SW480 (cell line): ENCODE measurements at regions not wholly inside any gene's neighbourhood (a gene's known extent, or its start where the extent isn't known, plus 50 kb on each side); places are given as distances from the start of the nearest gene placed in this dataset.

ENCODE experiments used
- DNase-seq: peaks from one replicate; pipeline ENCODE4 v3.0.0-alpha.2; 2016; ENCODE audit warnings: low spot score

DNA sequence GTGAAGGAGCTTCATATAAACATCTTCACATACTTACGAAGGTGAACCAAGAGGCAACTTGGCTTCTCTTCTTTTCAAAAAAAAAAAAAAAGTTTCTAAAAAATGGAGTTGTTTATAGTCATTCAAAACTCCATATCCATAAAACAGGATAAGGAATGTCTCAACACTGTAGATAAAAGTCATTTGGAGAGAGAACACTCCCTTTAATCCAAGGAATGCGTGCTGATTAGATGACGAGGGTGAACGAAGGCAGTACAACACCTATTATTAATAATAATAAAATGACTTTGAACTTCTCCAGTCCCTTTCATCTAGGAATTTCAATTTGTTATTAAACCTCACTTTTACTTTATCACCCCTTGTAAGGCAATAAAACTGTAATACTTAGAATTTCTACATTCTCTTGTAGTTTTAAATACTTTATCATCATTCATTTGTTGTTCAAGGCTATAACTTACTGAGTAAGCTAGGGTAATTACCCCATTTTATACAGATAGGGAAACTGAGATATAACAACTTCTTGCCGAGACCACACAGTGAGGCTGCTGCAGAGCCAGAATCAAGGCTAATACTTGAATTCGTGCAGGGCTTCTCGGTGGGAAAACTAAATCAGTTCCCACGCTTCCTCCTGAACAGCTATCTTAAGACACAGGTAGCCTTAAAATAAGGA, 377.1 kb downstream of the EFNA5 start:
- DNase-seq, result no peak

DNA sequence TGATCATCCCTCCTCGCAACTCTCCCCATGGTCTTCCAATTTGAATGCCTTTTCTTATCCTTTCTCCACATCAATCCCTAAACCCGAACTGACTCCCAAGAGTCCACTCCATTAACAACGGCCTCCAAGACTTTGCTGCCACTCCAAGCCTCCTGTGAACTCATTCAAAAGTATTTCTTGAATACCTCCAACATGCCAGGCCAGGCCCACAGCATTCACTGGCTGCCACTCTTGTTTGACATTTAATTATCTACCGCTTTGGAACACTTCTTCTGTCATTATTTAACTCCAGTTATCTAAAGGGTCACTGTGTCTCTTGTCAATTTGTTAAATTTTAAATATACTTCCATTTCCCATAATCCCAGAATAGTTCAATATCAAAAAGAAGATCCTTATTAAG, 378.9 kb downstream of the EFNA5 start:
- no peak for DNase-seq

DNA sequence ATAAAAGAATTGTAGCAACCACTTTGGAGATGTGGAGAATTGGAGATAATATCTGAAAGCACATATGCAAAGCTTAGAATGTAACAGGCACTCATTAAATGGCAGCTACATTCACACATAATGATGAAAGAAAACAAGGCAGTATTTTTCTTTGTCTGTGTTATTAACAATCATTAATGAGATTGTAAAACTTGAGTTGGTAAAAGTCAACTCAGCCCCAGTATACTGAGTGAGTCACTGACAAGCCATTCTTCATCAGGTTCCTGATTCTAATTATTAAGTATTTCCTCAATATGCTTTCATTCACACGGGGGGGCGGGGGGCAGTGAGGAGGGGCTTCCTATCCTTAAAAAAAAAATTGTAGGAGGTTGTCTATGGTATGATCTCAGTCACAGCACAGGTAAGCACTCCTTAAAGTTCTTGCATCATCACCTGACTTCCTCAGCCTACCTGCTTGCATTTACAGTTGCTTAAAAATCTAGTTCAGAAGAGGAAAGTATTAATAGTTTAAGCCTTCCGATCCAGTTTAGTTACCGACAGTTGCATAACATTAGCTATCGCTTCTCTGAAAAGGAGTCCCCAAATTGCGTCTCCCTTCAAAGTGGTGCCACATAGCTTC, 379.8 kb downstream of the EFNA5 start:
- DNase-seq, result no peak

DNA sequence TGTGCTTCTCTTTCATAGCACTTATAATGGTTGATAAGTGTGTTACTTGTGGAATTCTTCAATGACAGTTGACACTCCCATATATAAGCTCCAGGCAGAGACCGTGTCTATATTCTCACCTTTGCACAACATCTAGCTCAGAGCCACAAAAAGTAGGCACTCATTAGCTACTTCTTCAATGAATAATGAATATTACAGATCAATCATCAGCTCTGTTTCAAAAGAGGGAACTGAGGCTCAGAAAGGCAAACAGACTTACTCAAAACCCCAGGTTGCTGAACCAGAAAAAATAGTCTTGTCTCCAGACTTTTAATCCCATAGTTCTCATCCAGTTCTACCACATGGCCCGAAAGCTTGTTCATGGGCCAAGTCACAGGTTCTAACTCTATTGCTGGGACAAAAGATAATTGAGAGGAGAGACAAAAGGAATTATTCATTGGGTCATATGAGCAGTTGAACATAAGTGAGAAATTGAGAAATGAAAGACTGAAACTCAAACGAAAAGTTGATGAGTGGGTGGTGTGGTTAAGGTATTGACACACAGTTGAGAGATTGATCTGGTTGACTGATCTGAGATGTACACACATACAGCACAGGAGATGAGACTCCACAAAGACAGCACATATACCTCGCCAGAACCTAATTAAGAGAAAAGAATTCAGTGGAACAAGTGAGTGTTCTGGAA, 381.6 kb downstream of the EFNA5 start:
- no peak for DNase-seq

DNA sequence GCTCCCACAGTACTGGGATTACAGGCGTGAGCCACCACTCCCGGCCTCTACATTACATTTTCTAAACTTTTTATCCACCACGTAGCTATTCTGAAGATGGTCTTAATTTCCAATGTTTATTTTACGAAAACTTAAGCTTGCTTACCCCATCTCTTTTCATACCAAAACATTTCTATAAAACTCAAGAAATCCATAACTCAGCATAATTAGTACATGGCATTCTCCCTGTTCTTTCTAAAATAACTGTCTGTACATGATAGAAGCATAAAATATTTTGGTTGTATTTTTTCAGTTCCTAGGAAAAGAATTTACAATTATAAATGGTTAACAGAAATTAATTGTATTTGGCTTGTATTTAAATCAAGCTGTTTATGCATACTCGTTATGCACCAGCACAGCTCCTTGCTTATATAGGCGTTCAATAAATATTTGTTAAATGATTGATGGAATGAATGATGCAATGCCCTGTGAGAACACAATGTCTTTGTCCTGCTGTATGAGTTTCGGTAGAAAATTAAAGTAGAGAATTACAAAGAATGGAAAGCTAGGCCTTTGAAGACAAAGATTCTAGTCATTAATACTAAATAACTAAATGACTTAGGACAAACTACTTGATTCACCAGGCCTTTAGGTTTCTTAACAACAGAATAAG, 384.2 kb downstream of the EFNA5 start:
- DNase-seq, result no peak

DNA sequence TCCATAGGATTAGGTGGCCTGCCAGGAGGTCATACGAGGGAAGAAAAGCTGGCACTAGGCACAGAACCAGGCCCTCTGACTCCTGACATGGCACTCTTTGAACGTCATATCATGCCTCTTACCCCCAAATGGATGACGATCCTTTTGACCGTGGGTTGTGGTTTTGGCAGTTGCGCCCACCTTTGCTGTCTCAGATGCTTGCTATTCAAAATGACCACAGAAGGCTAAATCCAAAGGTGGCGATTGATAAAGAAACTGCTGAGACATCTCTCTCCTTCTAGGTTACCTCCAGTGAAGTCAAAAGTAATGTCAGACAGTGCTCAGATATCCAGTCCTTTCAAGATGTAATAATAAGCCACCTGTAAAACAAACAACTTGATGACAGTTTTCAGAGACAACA, 385.0 kb downstream of the EFNA5 start:
- no peak for DNase-seq

DNA sequence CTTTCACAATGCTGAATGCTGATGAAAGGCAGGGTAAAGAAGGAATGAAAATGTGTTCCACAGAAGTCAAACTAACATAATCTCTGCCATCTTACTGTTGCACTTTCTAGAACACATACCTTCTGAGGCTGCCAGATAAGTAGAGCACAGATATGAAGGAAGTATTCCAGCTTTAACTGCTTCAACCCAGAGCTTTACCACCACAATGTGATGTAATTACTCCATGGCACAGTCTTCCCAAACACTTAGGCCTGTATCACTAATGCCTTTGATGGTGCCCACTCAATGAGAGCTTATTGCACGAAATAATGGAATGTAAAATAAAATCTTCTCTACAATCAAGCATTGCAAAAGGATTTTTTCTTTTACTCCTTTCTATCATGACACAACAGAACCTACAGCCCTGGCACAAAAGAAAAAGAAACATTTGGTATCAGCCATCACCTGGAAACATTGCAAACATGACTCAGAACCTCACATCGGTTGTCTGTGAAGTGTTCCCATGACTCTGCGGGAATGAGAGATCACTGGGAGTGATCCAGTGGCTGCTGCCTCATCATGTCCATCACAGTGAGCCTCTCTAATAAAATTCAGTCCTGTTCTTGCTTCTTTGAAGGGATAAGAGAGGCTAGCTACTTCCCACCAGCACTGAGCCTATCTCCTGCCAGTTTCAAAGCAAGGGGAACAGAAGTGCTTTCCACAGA, 385.8 kb downstream of the EFNA5 start:
- DNase-seq, result no peak

DNA sequence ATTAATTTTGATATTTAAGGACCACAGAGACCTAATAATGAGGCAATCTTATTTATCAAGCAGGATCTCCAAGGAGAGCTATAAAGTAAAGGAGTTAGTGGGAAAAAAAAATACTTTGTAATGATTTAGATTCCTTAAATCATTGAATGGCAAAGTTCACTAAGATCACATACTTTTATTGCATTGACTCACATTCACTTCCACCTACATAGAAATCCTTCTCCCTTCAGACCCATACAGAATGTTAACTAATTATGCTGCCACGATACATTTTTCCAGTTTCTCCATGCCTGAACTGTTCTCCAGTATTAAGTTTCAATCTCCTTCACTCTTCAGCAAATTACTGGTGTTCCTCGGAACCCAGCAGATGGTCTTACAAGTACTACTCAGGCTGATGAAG, 388.7 kb downstream of the EFNA5 start:
- no peak for DNase-seq

DNA sequence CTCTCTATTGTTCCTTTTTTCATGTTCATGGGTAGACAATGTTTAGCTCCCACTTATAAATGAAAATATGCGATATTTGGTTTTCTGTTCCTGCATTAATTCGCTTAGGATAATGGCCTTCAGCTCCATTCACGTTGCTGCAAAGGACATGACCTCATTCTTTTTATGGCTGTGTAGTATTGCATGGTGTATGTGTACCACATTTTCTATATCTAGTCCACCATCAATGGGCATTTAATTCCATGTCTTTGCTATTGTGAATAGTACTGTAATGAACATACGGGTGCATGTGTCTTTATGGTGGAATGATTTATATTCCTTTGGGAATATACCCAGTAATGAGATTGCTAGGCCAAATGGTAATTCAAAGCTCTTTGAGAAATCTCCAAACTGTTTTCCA, 392.0 kb downstream of the EFNA5 start:
- no peak for DNase-seq

DNA sequence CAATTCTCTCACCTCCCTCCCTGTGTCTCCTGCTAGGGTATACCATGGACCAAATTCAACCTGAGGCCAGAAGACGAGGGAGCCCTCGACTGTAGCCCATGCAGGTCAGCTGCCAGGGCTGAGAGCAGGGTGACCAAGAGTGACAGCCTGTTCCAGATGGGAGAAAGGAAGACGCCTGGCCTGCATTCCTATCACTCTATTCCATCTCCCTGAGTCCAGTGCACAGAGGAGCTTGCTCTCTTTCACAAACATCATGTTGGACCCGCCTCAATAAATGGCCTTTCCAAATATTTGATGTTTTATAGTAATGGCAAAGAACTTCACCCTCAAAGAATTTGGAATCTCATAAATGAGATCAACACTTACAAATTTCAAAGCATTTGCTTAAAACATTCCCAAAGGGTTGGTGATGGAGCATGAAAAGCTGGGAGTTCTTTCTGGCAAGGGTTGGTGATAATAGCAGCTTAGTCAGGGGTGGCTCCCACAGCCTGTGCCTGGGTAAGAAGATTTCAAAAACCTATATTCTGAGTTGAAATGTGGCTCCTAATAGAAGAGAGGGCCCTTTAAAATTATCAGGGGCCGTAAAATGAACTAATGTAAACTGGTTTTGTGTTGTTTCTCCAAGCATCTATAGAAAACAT, 393.1 kb downstream of the EFNA5 start:
- DNase-seq, result no peak

DNA sequence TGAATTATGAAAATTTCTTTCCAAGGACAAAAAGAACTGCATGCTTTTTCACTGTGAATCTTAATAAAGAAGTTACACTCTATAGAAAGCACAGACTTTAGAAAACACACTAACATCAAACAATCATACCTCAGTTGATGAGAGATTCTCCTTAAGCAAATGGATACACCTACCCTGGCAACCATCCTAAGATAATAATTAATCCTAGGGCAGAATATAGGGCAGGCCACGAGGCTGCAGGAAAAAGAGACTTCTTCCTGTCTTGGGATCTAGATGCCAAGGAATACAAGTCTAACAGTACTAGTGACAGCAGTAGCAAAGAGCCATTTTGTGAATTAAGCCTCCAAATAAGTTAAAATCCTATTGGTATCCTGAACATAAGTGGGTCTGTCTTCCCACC, 395.4 kb downstream of the EFNA5 start:
- DNase-seq, result no peak

DNA sequence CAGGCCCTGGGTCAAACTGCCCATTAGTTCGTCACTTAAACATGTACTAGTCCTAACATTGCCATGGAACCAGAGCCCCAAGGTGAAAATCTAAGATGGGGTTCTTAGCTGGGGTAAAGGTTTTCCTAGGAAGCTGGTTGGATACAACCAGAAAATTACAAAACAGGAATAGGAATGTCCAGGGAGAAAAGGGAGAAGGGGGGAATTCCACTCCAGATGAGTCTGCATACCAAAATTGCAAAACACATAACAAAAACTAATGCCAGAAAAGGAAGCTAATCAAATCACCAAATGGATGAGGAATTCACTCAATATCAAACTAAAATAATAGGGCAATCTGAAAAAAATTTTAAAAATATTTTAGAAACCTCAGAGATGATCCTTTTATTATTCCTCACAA, 396.2 kb downstream of the EFNA5 start:
- no peak for DNase-seq

DNA sequence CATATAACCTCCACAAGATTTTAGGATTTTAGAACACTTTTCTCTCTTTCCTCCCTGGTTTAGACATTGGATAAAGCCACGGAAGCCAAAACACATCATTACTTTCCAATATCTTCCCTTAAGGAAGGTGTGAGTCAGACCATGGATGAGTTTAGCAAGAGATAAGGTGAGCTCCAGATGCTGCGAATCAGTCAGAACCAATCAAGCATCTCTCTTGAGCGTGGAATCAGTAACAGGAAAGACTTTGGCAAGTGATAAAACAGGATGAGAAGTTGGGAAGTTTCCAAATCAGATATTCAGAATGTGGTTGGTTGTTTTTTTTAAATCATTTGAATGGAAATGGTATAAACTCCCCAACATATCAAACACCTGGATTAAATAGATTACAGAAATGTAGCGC, 397.8 kb downstream of the EFNA5 start:
- DNase-seq, result no peak

DNA sequence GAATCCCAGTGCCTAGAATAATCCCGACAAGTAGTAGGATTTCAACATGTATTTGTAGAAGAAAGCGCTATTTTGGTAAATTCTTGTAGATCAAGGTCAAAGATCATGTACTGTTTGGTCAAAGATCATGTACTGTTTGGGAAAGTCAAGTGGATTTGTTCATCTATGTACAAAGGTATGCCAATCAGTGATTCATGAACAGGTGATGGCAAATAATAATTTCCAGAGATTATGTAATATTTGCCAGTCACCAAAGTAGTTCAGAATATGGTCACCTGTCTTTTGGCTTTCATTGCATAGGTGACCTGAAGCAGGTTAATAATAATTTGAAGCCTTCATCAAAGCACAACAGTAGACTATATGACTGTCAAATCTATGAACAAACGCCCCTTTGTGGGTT, 398.2 kb downstream of the EFNA5 start:
- DNase-seq, result no peak

DNA sequence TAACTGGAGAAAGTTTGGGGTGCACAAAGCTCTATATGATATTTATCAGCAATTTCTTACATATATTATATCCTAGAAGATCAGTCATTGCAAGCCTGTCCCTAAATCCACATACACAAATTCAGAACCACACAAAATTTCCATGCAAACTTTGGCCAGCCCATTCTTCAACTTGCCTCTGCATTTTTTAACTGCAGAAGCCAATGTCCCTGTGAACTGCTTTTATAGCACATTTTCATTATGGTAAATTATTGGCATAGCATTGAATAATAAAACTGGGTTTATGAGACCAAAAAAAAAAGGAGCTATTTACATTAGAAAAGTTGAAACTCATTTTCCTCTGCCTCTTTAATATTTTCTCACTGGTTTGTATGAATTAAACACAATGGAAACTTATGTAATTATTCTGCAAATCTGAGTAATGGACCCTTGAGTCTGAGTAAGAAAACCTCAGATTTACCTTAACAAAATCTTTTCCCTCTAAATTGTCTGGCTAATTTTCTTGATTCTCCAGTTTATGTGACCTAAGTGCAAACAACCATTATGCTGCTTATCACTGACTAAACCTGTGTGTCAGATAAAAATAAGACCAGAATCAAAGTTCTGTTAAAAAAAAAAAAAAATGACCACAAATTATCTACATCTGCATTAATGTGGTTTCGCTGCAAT, 398.9 kb downstream of the EFNA5 start:
- no peak for DNase-seq

DNA sequence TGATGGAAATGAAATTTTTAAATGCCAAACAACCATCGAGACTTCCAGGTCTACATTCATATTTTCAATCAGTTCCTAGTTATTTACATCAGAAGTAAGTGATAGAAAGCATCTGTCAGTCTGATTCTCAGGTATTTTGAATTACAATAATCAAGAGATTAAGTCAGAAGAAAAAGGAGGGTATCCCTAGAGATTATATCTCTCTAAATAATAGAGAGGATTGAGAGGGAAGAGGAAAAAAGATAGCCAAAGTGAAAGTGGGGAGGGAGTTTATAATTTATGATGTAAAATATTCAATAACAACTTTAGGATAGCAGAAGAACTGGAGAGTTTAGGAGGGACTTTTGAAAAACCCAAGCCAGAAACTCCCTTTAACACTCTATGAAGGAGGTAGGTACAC, 400.2 kb downstream of the EFNA5 start:
- no peak for DNase-seq

DNA sequence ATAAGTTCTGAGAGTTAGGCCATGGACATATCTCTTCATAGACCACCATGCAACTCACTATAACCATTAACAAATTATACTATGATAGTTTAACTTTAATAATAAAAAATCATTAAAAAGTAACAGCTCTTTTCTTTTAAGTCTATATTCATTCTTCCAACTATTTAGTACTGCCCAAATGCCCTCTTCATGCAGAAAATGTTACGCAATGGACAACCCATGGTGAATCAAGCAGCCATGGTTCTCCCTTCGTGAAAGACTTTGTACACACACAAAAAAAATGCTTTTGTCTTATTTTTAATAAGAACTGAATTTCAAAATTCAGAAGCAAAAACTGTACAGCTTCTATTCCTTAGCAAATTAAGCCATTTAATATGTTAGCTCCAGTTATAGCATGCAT, 401.1 kb downstream of the EFNA5 start:
- DNase-seq, result no peak

DNA sequence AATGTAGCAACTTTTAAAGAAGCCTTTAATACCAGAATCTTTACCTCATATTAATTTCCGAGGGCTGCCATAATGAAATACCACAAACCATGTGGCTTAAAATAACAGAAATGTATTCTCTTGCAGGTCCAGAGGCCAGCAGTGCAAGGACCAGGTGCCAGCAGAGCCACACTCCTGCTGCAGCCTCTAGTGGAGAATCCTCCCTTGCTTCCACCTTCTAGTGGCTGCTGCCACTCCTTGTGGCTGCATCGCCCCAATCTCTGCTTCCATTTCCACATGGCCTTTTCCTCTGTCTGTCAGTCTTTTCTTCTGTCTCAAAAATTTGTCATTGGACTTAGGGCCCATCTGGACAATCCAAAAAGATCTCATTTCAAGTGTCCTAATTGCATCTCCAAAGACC, 401.5 kb downstream of the EFNA5 start:
- no peak for DNase-seq

DNA sequence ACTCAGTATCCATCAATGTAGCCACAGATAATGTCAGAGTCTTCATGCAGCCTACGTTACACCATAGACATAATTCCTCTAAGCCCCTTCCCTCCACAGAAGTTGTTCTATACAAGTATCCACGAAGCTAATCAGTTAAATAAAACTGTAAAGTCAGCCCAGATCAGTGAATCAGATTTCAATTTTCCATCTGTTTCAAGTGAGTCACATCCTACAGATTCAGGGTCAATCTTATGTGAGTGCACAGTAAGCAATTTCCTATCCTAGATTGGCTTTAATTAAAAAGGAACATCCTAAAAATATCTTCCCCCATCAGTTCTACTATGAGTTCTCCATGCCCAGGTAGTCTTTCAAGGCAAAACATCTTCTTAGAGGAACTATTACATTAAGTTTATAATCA, 402.5 kb downstream of the EFNA5 start:
- DNase-seq, result no peak

DNA sequence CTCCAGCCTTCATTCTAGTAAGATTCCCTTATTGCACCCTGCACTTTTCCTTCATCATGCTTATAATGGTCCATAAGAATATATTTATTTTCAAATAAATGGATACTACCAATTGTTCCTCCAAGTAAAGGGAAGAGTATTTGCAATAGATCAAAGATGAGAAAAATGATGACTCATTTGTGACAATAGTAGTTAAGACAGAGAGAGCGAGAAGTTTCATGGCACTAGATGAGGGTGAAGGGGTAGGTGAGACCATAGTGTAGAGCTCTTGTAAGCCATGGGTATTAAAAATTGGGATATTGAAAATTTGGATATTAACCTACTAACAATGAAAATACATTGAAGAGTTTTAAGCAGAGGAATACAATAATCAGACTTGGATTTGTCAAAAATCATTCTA, 404.6 kb downstream of the EFNA5 start:
- no peak for DNase-seq

DNA sequence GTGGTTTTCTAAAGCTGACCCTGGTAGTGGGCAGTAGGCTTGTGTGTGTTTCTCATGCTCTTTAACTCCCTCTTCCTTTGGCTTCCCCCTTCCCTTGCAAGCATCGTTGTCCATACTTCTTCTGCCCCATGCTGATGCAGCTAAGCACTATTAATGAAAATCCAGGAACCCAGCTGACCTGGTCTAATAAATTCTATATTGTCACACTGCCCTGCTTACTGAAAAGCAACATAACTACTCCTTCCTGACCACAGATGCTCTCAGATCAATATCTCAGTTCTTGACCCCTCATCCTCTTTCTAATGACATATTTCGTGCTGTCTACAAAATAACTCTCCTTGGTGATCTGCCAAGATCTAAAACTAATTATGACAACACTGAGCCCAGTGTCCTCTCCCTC, 405.5 kb downstream of the EFNA5 start:
- DNase-seq, result no peak
